A549 (cell line): ENCODE measurements at regions not wholly inside any gene's neighbourhood (a gene's known extent, or its start where the extent isn't known, plus 50 kb on each side); places are given as distances from the start of the nearest gene placed in this dataset.

Source experiments
- ATAC-seq, 2 experiments: fragments of 200-7000 bp in 1 of 2; fragments of >200 bp in 1 of 2; cut with Nextera tagmentation in 1 of 2; cut with Tn5 transposase in 1 of 2; 3 replicates each; pipeline versions ENCODE4 v1.8.0 to v1.9.1; 2018 to 2020; ENCODE audit warnings: mild to moderate bottlenecking in 1 of 2, moderate library complexity in 1 of 2
- CTCF ChIA-PET: fragments of 300-600 bp; sonication (Branson Sonifier 250); formaldehyde crosslinking; extraction: SDS; loops from one replicate; lab custom pipeline; 2021; ENCODE audit warnings: antibody characterized with exemption, inconsistent platforms; lab: Yijun Ruan, JAX
- POLR2A ChIA-PET: fragments of 350-600 bp; formaldehyde crosslinking; extraction: SDS; loops from one replicate; lab custom pipeline; 2021; ENCODE audit warnings: antibody characterized with exemption, inconsistent platforms; lab: Yijun Ruan, JAX
- DNase-seq, 2 experiments: peaks; one replicate each; pipeline versions ENCODE4 v3.0.0 to v3.0.0-alpha.2; 2011 to 2016; ENCODE audit warnings: low read depth in 1 of 2, low spot score in 1 of 2
- FAIRE-seq: peaks from 2 replicates; lab custom pipeline; 2011; peaks lifted over from hg19 to GRCh38; lab: Jason Lieb, UNC
- H3K27ac ChIP-seq, 2 experiments: fragments of >200 bp; sonication (Bioruptor Twin); formaldehyde crosslinking; 3 replicates each; pipeline ENCODE4 v1.5.1; 2016 to 2017
- H3K4me1 ChIP-seq: fragments of >200 bp; sonication (Bioruptor Twin); formaldehyde crosslinking; 3 replicates; pipeline ENCODE4 v1.6.1; 2016
- H3K4me2 ChIP-seq: fragments of >200 bp; sonication (Bioruptor Twin); formaldehyde crosslinking; 3 replicates; pipeline ENCODE4 v1.6.1; 2016
- H3K4me3 ChIP-seq: fragments of >200 bp; sonication (Bioruptor Twin); formaldehyde crosslinking; 3 replicates; pipeline ENCODE4 v1.5.1; 2016
- H3K9me3 ChIP-seq: fragments of >200 bp; sonication (Bioruptor Twin); formaldehyde crosslinking; 3 replicates; pipeline ENCODE4 v1.6.1; 2016
- BHLHE40 ChIP-seq: IDR thresholded peaks from 2 replicates; pipeline ENCODE4 v1.6.1; 2012; ENCODE audit warnings: low read depth, low read length, inconsistent platforms
- CHD2 ChIP-seq: fragments of 150-350 bp; IDR thresholded peaks from 2 replicates; pipeline ENCODE4 v1.6.1; 2014; ENCODE audit warnings: low read length; ENCODE audit not compliant: partially characterized antibody
- ESRRA ChIP-seq: fragments of 150-350 bp; IDR thresholded peaks from 2 replicates; pipeline ENCODE4 v1.6.1; 2014; ENCODE audit warnings: mild to moderate bottlenecking, low read length, borderline replicate concordance
- FOSB ChIP-seq: fragments of 250-450 bp; sonication (Bioruptor Pico); IDR thresholded peaks from 2 replicates; pipeline ENCODE4 v1.5.0; 2020; ENCODE audit warnings: mild to moderate bottlenecking, moderate library complexity
- GATA3 ChIP-seq: IDR thresholded peaks from 2 replicates; pipeline ENCODE4 v1.6.1; 2012; ENCODE audit warnings: borderline replicate concordance
- HDAC2 ChIP-seq: fragments of 200-600 bp; sonication (generic); IDR thresholded peaks from 2 replicates; pipeline ENCODE4 v1.6.1; 2016
- HEYL ChIP-seq: fragments of 250-450 bp; sonication (Bioruptor Pico); IDR thresholded peaks from 2 replicates; pipeline ENCODE4 v1.8.0; 2021; ENCODE audit warnings: mild to moderate bottlenecking, moderate library complexity
- HOXB5 ChIP-seq: fragments of 250-450 bp; sonication (Bioruptor Pico); IDR thresholded peaks from 2 replicates; pipeline ENCODE4 v1.5.0; 2020; ENCODE audit warnings: mild to moderate bottlenecking, moderate library complexity
- KDM1A ChIP-seq: fragments of 200-600 bp; sonication (generic); IDR thresholded peaks from 2 replicates; pipeline ENCODE4 v1.6.1; 2016; ENCODE audit warnings: low read depth, mild to moderate bottlenecking
- KDM5A ChIP-seq: fragments of 200-600 bp; sonication (generic); IDR thresholded peaks from 2 replicates; pipeline ENCODE4 v1.6.1; 2016; ENCODE audit warnings: antibody characterized with exemption, mild to moderate bottlenecking
- MAFK ChIP-seq: fragments of 450-650 bp; IDR thresholded peaks from 2 replicates; pipeline ENCODE4 v1.6.1; 2014; ENCODE audit not compliant: partially characterized antibody
- MAX ChIP-seq: IDR thresholded peaks from 2 replicates; pipeline ENCODE4 v1.6.1; 2012
- NR3C1 ChIP-seq: fragments of >200 bp; sonication (Bioruptor Twin); formaldehyde crosslinking; IDR thresholded peaks from 3 replicates; pipeline ENCODE4 v1.6.1; 2017
- PBX3 ChIP-seq: IDR thresholded peaks from 2 replicates; pipeline ENCODE4 v1.6.1; 2012
- PHF8 ChIP-seq: fragments of 200-600 bp; sonication (generic); IDR thresholded peaks from 2 replicates; pipeline ENCODE4 v1.6.1; 2016; ENCODE audit warnings: low read depth, mild to moderate bottlenecking, antibody characterized with exemption, moderate library complexity, borderline replicate concordance
- RFX5 ChIP-seq: fragments of 450-650 bp; IDR thresholded peaks from 2 replicates; pipeline ENCODE4 v1.7.1; 2014; ENCODE audit warnings: antibody characterized with exemption, mild to moderate bottlenecking, moderate library complexity
- RNF2 ChIP-seq: fragments of 200-600 bp; sonication (generic); IDR thresholded peaks from 2 replicates; pipeline ENCODE4 v1.6.1; 2016; ENCODE audit warnings: low read depth, mild to moderate bottlenecking, antibody characterized with exemption, moderate library complexity, borderline replicate concordance
- TFCP2L1 ChIP-seq: fragments of 250-450 bp; sonication (Bioruptor Pico); IDR thresholded peaks from 2 replicates; pipeline ENCODE4 v1.5.0; 2021; ENCODE audit warnings: mild to moderate bottlenecking
- TP53 ChIP-seq: fragments of 250-450 bp; sonication (Bioruptor Pico); IDR thresholded peaks from 2 replicates; pipeline ENCODE4 v1.5.0; 2021; ENCODE audit warnings: mild to moderate bottlenecking, moderate library complexity
- ZFP36 ChIP-seq: fragments of 450-650 bp; IDR thresholded peaks from 2 replicates; pipeline ENCODE4 v1.6.1; 2014; ENCODE audit warnings: borderline replicate concordance; ENCODE audit not compliant: partially characterized antibody
- WGBS: methylation state at CpG from one replicate; pipeline ENCODE4 v1.1.6; 2017; ENCODE audit errors: missing lambda C conversion rate; 5-methylcytosine and 5-hydroxymethylcytosine counted together
- TF ChIP-seq, protein P1 (sequence below): fragments of >200 bp; sonication (Bioruptor Twin); formaldehyde crosslinking; IDR thresholded peaks from 3 replicates; pipeline ENCODE4 v1.5.1; 2016

GRCh38 chr14:37663498-37663897 lies 68.1 kb downstream of the TTC6 start:
- no peak for ATAC-seq
- FAIRE-seq, result no peak
- ChIA-PET CTCF (interaction anchor here (1.3 kb wide), 1 partner anchor 17 kb away, joined by 3 read pairs; no protein-coding TSS in a partner anchor), POLR2A (no interaction called here)
- TF ChIP-seq ZFP36 (no peak), HDAC2 (no peak), PHF8 (no peak), BHLHE40 (no peak), GATA3 (no peak)
- TF ChIP-seq, all 56 proteins: peak for 0
- Histone ChIP-seq H3K4me3 (no peak overlapping the region), H3K4me2 (no peak overlapping the region), H3K27ac (no peak overlapping the region), H3K4me1 (no peaks in the 10 kb centered on the region; the same call in 2 of the 3 replicates), H3K9me3 (no peaks in the 10 kb centered on the region; the same call in 2 of the 3 replicates)
- no peak for DNase-seq

DNA sequence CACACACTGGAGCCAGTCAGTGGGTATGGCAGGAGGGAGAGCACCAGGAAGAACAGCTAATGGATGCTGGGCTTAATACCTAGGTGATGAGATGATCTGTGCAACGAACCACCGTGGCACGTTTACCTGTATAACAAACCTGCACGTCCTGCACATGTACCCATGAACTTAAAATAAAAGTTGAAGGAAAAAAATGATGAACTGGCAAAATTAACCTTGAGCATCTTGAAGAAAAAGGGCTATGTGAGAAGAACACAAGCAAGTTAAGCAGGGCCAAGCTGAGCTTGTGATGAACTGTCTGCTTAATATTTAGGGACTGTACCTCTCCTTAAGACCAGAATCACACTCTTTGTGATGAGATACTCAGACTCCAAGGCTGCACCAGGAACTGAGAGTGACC lies 70.0 kb downstream of the TTC6 start:
- no peak for ATAC-seq
- 31% methylated on average over 4 of the region's 4 CpGs for WGBS
- H3K27ac ChIP-seq, result no peak overlapping the region

DNA sequence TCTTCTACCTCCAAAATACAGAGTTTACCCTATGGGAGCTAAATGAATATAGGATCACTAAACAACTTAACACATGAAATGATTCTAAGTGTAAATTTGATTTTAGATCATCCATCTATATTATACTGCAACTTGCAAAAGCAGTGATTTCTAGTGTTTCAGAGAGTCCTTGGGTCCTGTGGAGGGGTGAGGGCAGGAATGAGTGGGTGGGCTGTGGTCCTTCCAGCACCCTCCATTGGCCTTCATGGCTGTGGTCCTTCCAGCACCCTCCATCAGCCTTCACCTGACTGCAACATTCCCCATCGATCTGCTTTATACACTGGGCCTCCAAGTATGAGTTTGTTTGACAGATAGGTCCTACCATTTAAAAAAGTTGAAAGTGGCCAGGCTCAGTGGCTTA lies 70.5 kb downstream of the TTC6 start:
- DNase-seq (no peak), ATAC-seq (no peak), FAIRE-seq (no peak)
- Histone ChIP-seq H3K27ac (no peak overlapping the region), H3K9me3 (no peaks in the 10 kb centered on the region; the same call in 2 of the 3 replicates), H3K4me1 (peaks cover 6% of the 10 kb centered on the region; the same call in 1 of the 3 replicates), H3K4me3 (no peak overlapping the region), H3K4me2 (no peak overlapping the region)
- ChIA-PET CTCF (no interaction called here), POLR2A (no interaction called here)
- WGBS, result 8% methylated on average over 1 of the region's 1 CpG
- TF ChIP-seq MAX, result no peak
- no peak for TF ChIP-seq CHD2

More for the DNA sequence above, 70.0 kb downstream of the TTC6 start:
- DNase-seq, result no peak
- no peak for FAIRE-seq
- Histone ChIP-seq H3K4me1 (peaks cover 6% of the 10 kb centered on the region; the same call in 1 of the 3 replicates), H3K9me3 (no peaks in the 10 kb centered on the region; the same call in 2 of the 3 replicates), H3K4me3 (no peak overlapping the region), H3K4me2 (no peak overlapping the region)
- POLR2A ChIA-PET, result no interaction called here
- CTCF ChIA-PET, result no interaction called here
- TF ChIP-seq MAFK (peak; percentile 83), KDM5A (no peak)

DNA sequence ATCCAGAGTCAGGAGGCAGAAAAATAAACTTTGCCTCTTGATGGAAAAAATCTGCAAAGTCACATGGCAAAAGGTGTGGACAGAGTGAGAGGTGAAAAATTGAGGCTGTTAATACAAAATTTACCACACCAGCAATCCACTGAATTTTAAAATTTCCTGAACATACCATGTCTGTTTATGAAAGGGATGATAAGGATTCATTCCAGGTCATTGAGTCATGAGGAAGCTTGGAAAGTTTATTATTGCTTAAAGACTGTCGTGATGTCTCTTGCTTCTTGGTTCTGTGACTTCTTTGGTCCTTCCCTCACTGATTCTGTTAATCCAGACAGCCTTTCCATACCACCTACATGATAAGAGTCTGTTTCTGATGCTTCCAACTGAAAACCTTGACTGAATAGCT lies 73.2 kb downstream of the TTC6 start:
- Histone ChIP-seq H3K4me2 (no peak overlapping the region), H3K4me3 (no peak overlapping the region), H3K27ac (no peak overlapping the region), H3K9me3 (no peaks in the 10 kb centered on the region), H3K4me1 (peaks cover 6% of the 10 kb centered on the region; the same call in 1 of the 3 replicates)
- ChIA-PET CTCF (interaction anchor here (1.0 kb wide), 1 partner anchor 207 kb away, joined by 3 read pairs; no protein-coding TSS in a partner anchor), POLR2A (no interaction called here)
- 5% methylated on average over 1 of the region's 1 CpG for WGBS
- DNase-seq (no peak), ATAC-seq (no peak), FAIRE-seq (no peak)
- TF ChIP-seq FOSB (CRISPR knock-in tag) (no peak), ESRRA (no peak), HEYL (CRISPR knock-in tag) (no peak), RNF2 (no peak), PHF8 (no peak), HOXB5 (no peak), TFCP2L1 (CRISPR knock-in tag) (no peak), PBX3 (no peak), NR3C1 (no peak), KDM1A (no peak), TP53 (no peak), RFX5 (no peak)
- TF ChIP-seq, protein P1, sequence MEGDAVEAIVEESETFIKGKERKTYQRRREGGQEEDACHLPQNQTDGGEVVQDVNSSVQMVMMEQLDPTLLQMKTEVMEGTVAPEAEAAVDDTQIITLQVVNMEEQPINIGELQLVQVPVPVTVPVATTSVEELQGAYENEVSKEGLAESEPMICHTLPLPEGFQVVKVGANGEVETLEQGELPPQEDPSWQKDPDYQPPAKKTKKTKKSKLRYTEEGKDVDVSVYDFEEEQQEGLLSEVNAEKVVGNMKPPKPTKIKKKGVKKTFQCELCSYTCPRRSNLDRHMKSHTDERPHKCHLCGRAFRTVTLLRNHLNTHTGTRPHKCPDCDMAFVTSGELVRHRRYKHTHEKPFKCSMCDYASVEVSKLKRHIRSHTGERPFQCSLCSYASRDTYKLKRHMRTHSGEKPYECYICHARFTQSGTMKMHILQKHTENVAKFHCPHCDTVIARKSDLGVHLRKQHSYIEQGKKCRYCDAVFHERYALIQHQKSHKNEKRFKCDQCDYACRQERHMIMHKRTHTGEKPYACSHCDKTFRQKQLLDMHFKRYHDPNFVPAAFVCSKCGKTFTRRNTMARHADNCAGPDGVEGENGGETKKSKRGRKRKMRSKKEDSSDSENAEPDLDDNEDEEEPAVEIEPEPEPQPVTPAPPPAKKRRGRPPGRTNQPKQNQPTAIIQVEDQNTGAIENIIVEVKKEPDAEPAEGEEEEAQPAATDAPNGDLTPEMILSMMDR, result no peak
